Immature natural killer cell (primary cell): ENCODE measurements at regions not wholly inside any gene's neighbourhood (a gene's known extent, or its start where the extent isn't known, plus 50 kb on each side); places are given as distances from the start of the nearest gene placed in this dataset.

Source experiments
- DNase-seq, 3 donors: peaks; one replicate each; pipeline ENCODE4 v3.0.0; 2022; ENCODE audit warnings: mixed read lengths in 1 of 3
- H3K27ac Mint-ChIP-seq, 6 donors: one replicate each; pipeline ENCODE4 v1.8.0; 2020; ENCODE audit warnings: mixed read lengths in 6 of 6, mild to moderate bottlenecking in 5 of 6, inconsistent platforms in 4 of 6, moderate library complexity in 3 of 6
- H3K27me3 Mint-ChIP-seq, 3 donors: one replicate each; pipeline ENCODE4 v1.8.0; 2020 to 2021; ENCODE audit warnings: low read depth in 3 of 3, mild to moderate bottlenecking in 3 of 3, mixed read lengths in 3 of 3, moderate library complexity in 3 of 3, inconsistent platforms in 1 of 3
- H3K36me3 Mint-ChIP-seq, 3 donors: one replicate each; pipeline ENCODE4 v1.8.0; 2020; ENCODE audit warnings: mixed read lengths in 3 of 3, inconsistent platforms in 2 of 3, mild to moderate bottlenecking in 2 of 3
- H3K4me1 Mint-ChIP-seq, 2 donors: one replicate each; pipeline ENCODE4 v1.8.0; 2020; ENCODE audit warnings: inconsistent platforms in 2 of 2, mild to moderate bottlenecking in 2 of 2, mixed read lengths in 2 of 2, moderate library complexity in 1 of 2
- H3K4me3 Mint-ChIP-seq, 5 donors: one replicate each; pipeline ENCODE4 v1.8.0; 2020; ENCODE audit warnings: mild to moderate bottlenecking in 5 of 5, mixed read lengths in 5 of 5, inconsistent platforms in 3 of 5, moderate library complexity in 3 of 5
- H3K9me3 Mint-ChIP-seq, 6 donors: one replicate each; pipeline ENCODE4 v1.8.0; 2020; ENCODE audit warnings: mild to moderate bottlenecking in 6 of 6, mixed read lengths in 6 of 6, inconsistent platforms in 4 of 6, moderate library complexity in 3 of 6

GRCh38 chr14:84750763-84751554 lies 779.0 kb upstream of the FLRT2 start:
- Mint-ChIP-seq H3K4me1 (no peaks in the 10 kb centered on the region), H3K36me3 (no peaks in the 10 kb centered on the region), H3K9me3 (peaks cover 2 to 31% (median 5%) of the 10 kb centered on the region in 6 donors), H3K27me3 (no peaks in the 10 kb centered on the region), H3K27ac (no peak overlapping the region), H3K4me3 (no peak overlapping the region)
- DNase-seq = no peak

GRCh38 chr14:84751745-84752144 lies 778.2 kb upstream of the FLRT2 start:
- no peaks in the 10 kb centered on the region for H3K27me3 Mint-ChIP-seq
- H3K27ac Mint-ChIP-seq = no peak overlapping the region
- H3K9me3 Mint-ChIP-seq = peaks cover 2 to 34% (median 5%) of the 10 kb centered on the region in 6 donors
- no peaks in the 10 kb centered on the region for H3K4me1 Mint-ChIP-seq
- H3K4me3 Mint-ChIP-seq = no peak overlapping the region
- no peaks in the 10 kb centered on the region for H3K36me3 Mint-ChIP-seq
- no peak for DNase-seq

- peaks cover 0 to 2% (median 0%) of the 10 kb centered on the region in 3 donors for H3K27me3 Mint-ChIP-seq
- no peak overlapping the region for H3K27ac Mint-ChIP-seq
- no peaks in the 10 kb centered on the region for H3K4me1 Mint-ChIP-seq
- H3K36me3 Mint-ChIP-seq = no peaks in the 10 kb centered on the region
- no peak overlapping the region for H3K4me3 Mint-ChIP-seq
- no peak for DNase-seq
- peaks cover 1 to 43% (median 11%) of the 10 kb centered on the region in 6 donors for H3K9me3 Mint-ChIP-seq
Observed at GRCh38 chr14:84760489-84761126, 769.3 kb upstream of the FLRT2 start.

- Mint-ChIP-seq H3K4me3 (no peak overlapping the region), H3K27ac (no peak overlapping the region), H3K9me3 (peaks cover 5 to 40% (median 10%) of the 10 kb centered on the region in 6 donors), H3K4me1 (no peaks in the 10 kb centered on the region), H3K27me3 (peaks cover 0 to 2% (median 0%) of the 10 kb centered on the region in 3 donors), H3K36me3 (no peaks in the 10 kb centered on the region)
- DNase-seq = no peak
Observed at GRCh38 chr14:84767434-84767833, 762.5 kb upstream of the FLRT2 start.

- Mint-ChIP-seq H3K4me1 (no peaks in the 10 kb centered on the region), H3K36me3 (no peaks in the 10 kb centered on the region), H3K4me3 (no peak overlapping the region), H3K27me3 (peaks cover 0 to 2% (median 0%) of the 10 kb centered on the region in 3 donors), H3K27ac (no peak overlapping the region), H3K9me3 (peaks cover 2 to 49% (median 20%) of the 10 kb centered on the region in 6 donors)
- no peak for DNase-seq
Observed at GRCh38 chr14:84770030-84770429, 759.9 kb upstream of the FLRT2 start.

- no peak overlapping the region for H3K27ac Mint-ChIP-seq
Observed at GRCh38 chr14:84777356-84777755, 752.6 kb upstream of the FLRT2 start.

GRCh38 chr14:84782902-84783301 lies 747.0 kb upstream of the FLRT2 start:
- H3K36me3 Mint-ChIP-seq = peaks cover 0 to 3% (median 0%) of the 10 kb centered on the region in 3 donors
- H3K4me3 Mint-ChIP-seq = no peak overlapping the region
- no peaks in the 10 kb centered on the region for H3K4me1 Mint-ChIP-seq
- peaks cover 0 to 3% (median 0%) of the 10 kb centered on the region in 3 donors for H3K27me3 Mint-ChIP-seq
- no peak for DNase-seq
- no peak overlapping the region for H3K27ac Mint-ChIP-seq
- peaks cover 2 to 23% (median 8%) of the 10 kb centered on the region in 6 donors for H3K9me3 Mint-ChIP-seq

More at GRCh38 chr14:84777356-84777755, 752.6 kb upstream of the FLRT2 start:
- H3K4me3 Mint-ChIP-seq = no peak overlapping the region
- peaks cover 0 to 2% (median 0%) of the 10 kb centered on the region in 3 donors for H3K27me3 Mint-ChIP-seq
- no peaks in the 10 kb centered on the region for H3K36me3 Mint-ChIP-seq
- H3K4me1 Mint-ChIP-seq = no peaks in the 10 kb centered on the region
- H3K9me3 Mint-ChIP-seq = peaks cover 6 to 34% (median 17%) of the 10 kb centered on the region in 6 donors
- DNase-seq = no peak

- H3K4me1 Mint-ChIP-seq = no peaks in the 10 kb centered on the region
- H3K27ac Mint-ChIP-seq = no peak overlapping the region
- H3K4me3 Mint-ChIP-seq = no peak overlapping the region
- peaks cover 0 to 3% (median 0%) of the 10 kb centered on the region in 3 donors for H3K36me3 Mint-ChIP-seq
- peaks cover 0 to 3% (median 0%) of the 10 kb centered on the region in 3 donors for H3K27me3 Mint-ChIP-seq
- DNase-seq = no peak
- H3K9me3 Mint-ChIP-seq = peaks cover 2 to 23% (median 8%) of the 10 kb centered on the region in 6 donors
Observed at GRCh38 chr14:84783511-84783910, 746.4 kb upstream of the FLRT2 start.

- Mint-ChIP-seq H3K36me3 (peaks cover 0 to 3% (median 0%) of the 10 kb centered on the region in 3 donors), H3K4me1 (no peaks in the 10 kb centered on the region), H3K27me3 (peaks cover 0 to 3% (median 0%) of the 10 kb centered on the region in 3 donors), H3K9me3 (peaks cover 0 to 29% (median 4%) of the 10 kb centered on the region in 6 donors), H3K4me3 (no peak overlapping the region), H3K27ac (no peak overlapping the region)
- no peak for DNase-seq
Observed at GRCh38 chr14:84785996-84786395, 743.9 kb upstream of the FLRT2 start.

GRCh38 chr14:84789012-84789411 lies 740.9 kb upstream of the FLRT2 start:
- Mint-ChIP-seq H3K9me3 (peaks cover 0 to 17% (median 4%) of the 10 kb centered on the region in 6 donors), H3K27ac (no peak overlapping the region), H3K4me3 (no peak overlapping the region)

GRCh38 chr14:84792722-84793410 lies 737.1 kb upstream of the FLRT2 start:
- Mint-ChIP-seq H3K9me3 (peaks cover 0 to 26% (median 10%) of the 10 kb centered on the region in 6 donors), H3K4me3 (no peak overlapping the region), H3K27ac (peak overlapping the region in 1 of 6 donors; percentile 8), H3K4me1 (no peaks in the 10 kb centered on the region), H3K36me3 (no peaks in the 10 kb centered on the region), H3K27me3 (no peaks in the 10 kb centered on the region)
- no peak for DNase-seq

More at GRCh38 chr14:84789012-84789411, 740.9 kb upstream of the FLRT2 start:
- peaks cover 0 to 3% (median 0%) of the 10 kb centered on the region in 3 donors for H3K36me3 Mint-ChIP-seq
- H3K27me3 Mint-ChIP-seq = peaks cover 0 to 1% (median 0%) of the 10 kb centered on the region in 3 donors
- no peaks in the 10 kb centered on the region for H3K4me1 Mint-ChIP-seq
- DNase-seq = no peak

GRCh38 chr14:84797326-84797725 lies 732.6 kb upstream of the FLRT2 start:
- DNase-seq = no peak
- no peak overlapping the region for H3K4me3 Mint-ChIP-seq
- no peaks in the 10 kb centered on the region for H3K4me1 Mint-ChIP-seq
- no peak overlapping the region for H3K27ac Mint-ChIP-seq
- peaks cover 0 to 2% (median 0%) of the 10 kb centered on the region in 3 donors for H3K27me3 Mint-ChIP-seq
- H3K36me3 Mint-ChIP-seq = no peaks in the 10 kb centered on the region
- peaks cover 0 to 29% (median 9%) of the 10 kb centered on the region in 6 donors for H3K9me3 Mint-ChIP-seq

- Mint-ChIP-seq H3K4me3 (no peak overlapping the region), H3K36me3 (no peaks in the 10 kb centered on the region), H3K27ac (no peak overlapping the region), H3K9me3 (peaks cover 4 to 41% (median 12%) of the 10 kb centered on the region in 6 donors), H3K4me1 (no peaks in the 10 kb centered on the region), H3K27me3 (peaks cover 0 to 2% (median 1%) of the 10 kb centered on the region in 3 donors)
- DNase-seq = no peak
Observed at GRCh38 chr14:84804468-84804867, 725.5 kb upstream of the FLRT2 start.
